Neural cell (in vitro differentiated cells): ENCODE measurements at regions not wholly inside any gene's neighbourhood (a gene's known extent, or its start where the extent isn't known, plus 50 kb on each side); places are given as distances from the start of the nearest gene placed in this dataset.

Source experiments
- CTCF ChIP-seq: fragments of 450-650 bp; IDR thresholded peaks from 2 replicates; pipeline ENCODE4 v1.5.1; 2014; ENCODE audit warnings: antibody characterized with exemption, mild to moderate bottlenecking, moderate library complexity; ENCODE audit not compliant: poor library complexity, severe bottlenecking
- EP300 ChIP-seq: fragments of 450-650 bp; conservative IDR thresholded peaks from 2 replicates; pipeline ENCODE4 v1.6.1; 2014; ENCODE audit warnings: antibody characterized with exemption, mild to moderate bottlenecking, moderate library complexity; ENCODE audit not compliant: poor library complexity, severe bottlenecking
- POLR2AphosphoS5 ChIP-seq: IDR thresholded peaks from 2 replicates; pipeline ENCODE4 v1.6.1; 2012
- SMC3 ChIP-seq: fragments of 450-650 bp; conservative IDR thresholded peaks from 2 replicates; pipeline ENCODE4 v1.6.1; 2014; ENCODE audit warnings: antibody characterized with exemption, mild to moderate bottlenecking, moderate library complexity; ENCODE audit not compliant: poor library complexity

GRCh38 chr18:55903911-55904310, 315.9 kb upstream of the TCF4 start:
- TF ChIP-seq CTCF: no peak
- TF ChIP-seq POLR2AphosphoS5: no peak
- TF ChIP-seq SMC3: no peak
- no peak for TF ChIP-seq EP300
